ENCODE measurements at regions not wholly inside any gene's neighbourhood (a gene's known extent, or its start where the extent isn't known, plus 50 kb on each side); places are given as distances from the start of the nearest gene placed in this dataset.
"Not testable (repeated sequence)": the region's sequence is repeated elsewhere in the genome, so short reads cannot be mapped to it uniquely, and the experiment has no call there.

DNA sequence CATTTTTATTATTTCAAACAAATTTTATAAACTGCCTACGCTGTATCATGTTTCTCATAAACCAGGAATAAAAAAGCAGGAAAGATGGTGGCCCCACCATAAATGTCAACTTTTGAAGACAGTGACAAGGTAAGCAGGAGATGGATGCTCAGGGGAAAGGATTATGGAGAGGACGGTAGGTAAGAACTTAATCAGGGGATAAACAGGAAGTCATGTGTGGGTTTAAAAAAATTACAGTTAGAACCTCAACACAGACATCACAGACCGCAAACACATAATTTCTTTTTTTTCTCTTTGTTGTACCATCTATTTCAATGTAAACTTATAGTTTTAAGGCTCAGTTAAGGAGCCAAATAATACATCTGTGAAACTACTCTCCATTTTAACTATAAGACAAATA lies 575.2 kb upstream of the SLC8A1 start:
- ATAC-seq (ENCODE audit: low read depth), result no peak
- no peaks in the 10 kb centered on the region for H3K4me1 ChIP-seq (ENCODE audit: insufficient read depth, poor library complexity, severe bottlenecking)
- H3K27me3 ChIP-seq (ENCODE audit: insufficient read depth, poor library complexity, severe bottlenecking), result no peaks in the 10 kb centered on the region
- no peaks in the 10 kb centered on the region for H3K9me3 ChIP-seq (ENCODE audit: severe bottlenecking)
- no peak overlapping the region for H3K27ac ChIP-seq (ENCODE audit: poor library complexity, severe bottlenecking)
- no peak for DNase-seq (ENCODE audit: low spot score)
- no peak overlapping the region for H3K4me3 ChIP-seq (ENCODE audit: severe bottlenecking)
- TF ChIP-seq CTCF (IDR thresholded peaks at IDR 0.05; ENCODE audit: poor library complexity, severe bottlenecking), result no peak
- H3K36me3 ChIP-seq (ENCODE audit: low read depth), result no peaks in the 10 kb centered on the region

- no peak overlapping the region for H3K4me3 ChIP-seq (ENCODE audit: severe bottlenecking)
- H3K27ac ChIP-seq (ENCODE audit: poor library complexity, severe bottlenecking), result no peak overlapping the region
- no peak for ATAC-seq (ENCODE audit: low read depth)
- no peak for TF ChIP-seq CTCF (IDR thresholded peaks at IDR 0.05; ENCODE audit: poor library complexity, severe bottlenecking)
- H3K4me1 ChIP-seq (ENCODE audit: insufficient read depth, poor library complexity, severe bottlenecking), result no peaks in the 10 kb centered on the region
- no peaks in the 10 kb centered on the region for H3K36me3 ChIP-seq (ENCODE audit: low read depth)
- H3K9me3 ChIP-seq (ENCODE audit: severe bottlenecking), result no peaks in the 10 kb centered on the region
- no peak for DNase-seq (ENCODE audit: low spot score)
- no peaks in the 10 kb centered on the region for H3K27me3 ChIP-seq (ENCODE audit: insufficient read depth, poor library complexity, severe bottlenecking)
Observed at GRCh38 chr2:41031282-41031681, 579.4 kb upstream of the SLC8A1 start.

GRCh38 chr2:41032715-41033114 lies 580.8 kb upstream of the SLC8A1 start:
- H3K4me1 ChIP-seq (ENCODE audit: insufficient read depth, poor library complexity, severe bottlenecking), result no peaks in the 10 kb centered on the region
- H3K27ac ChIP-seq (ENCODE audit: poor library complexity, severe bottlenecking), result no peak overlapping the region
- DNase-seq (ENCODE audit: low spot score) (no peak), ATAC-seq (ENCODE audit: low read depth) (no peak)
- H3K27me3 ChIP-seq (ENCODE audit: insufficient read depth, poor library complexity, severe bottlenecking), result no peaks in the 10 kb centered on the region
- no peak overlapping the region for H3K4me3 ChIP-seq (ENCODE audit: severe bottlenecking)
- H3K36me3 ChIP-seq (ENCODE audit: low read depth), result no peaks in the 10 kb centered on the region
- no peaks in the 10 kb centered on the region for H3K9me3 ChIP-seq (ENCODE audit: severe bottlenecking)
- TF ChIP-seq CTCF (IDR thresholded peaks at IDR 0.05; ENCODE audit: poor library complexity, severe bottlenecking), result no peak

DNA sequence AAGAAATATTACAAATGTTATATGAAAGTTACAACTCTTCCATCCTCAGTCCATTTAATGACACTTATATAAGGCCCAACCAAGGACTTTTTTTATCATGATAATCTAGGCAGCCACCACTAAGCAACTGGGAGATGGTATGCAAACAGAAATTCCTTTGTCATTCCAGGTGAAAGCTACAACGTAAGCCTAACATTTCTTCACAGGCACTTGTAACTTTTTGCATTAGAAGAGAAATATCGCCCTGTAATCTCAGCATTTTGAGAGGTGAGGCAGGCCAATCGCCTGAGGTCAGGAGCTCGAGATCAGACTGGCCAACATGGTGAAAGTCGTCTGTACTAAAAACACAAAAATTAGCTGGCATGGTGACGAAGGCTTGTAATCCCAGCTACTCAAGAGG lies 581.2 kb upstream of the SLC8A1 start:
- no peak for TF ChIP-seq CTCF (IDR thresholded peaks at IDR 0.05; ENCODE audit: poor library complexity, severe bottlenecking)
- ATAC-seq (ENCODE audit: low read depth) (no peak), DNase-seq (ENCODE audit: low spot score) (no peak)
- H3K4me3 ChIP-seq (ENCODE audit: severe bottlenecking), result no peak overlapping the region
- H3K27me3 ChIP-seq (ENCODE audit: insufficient read depth, poor library complexity, severe bottlenecking), result no peaks in the 10 kb centered on the region
- H3K4me1 ChIP-seq (ENCODE audit: insufficient read depth, poor library complexity, severe bottlenecking), result no peaks in the 10 kb centered on the region
- no peaks in the 10 kb centered on the region for H3K36me3 ChIP-seq (ENCODE audit: low read depth)
- H3K9me3 ChIP-seq (ENCODE audit: severe bottlenecking), result no peaks in the 10 kb centered on the region
- no peak overlapping the region for H3K27ac ChIP-seq (ENCODE audit: poor library complexity, severe bottlenecking)

- Histone ChIP-seq H3K36me3 (ENCODE audit: low read depth) (no peaks in the 10 kb centered on the region), H3K27me3 (ENCODE audit: insufficient read depth, poor library complexity, severe bottlenecking) (no peaks in the 10 kb centered on the region), H3K9me3 (ENCODE audit: severe bottlenecking) (no peaks in the 10 kb centered on the region), H3K4me1 (ENCODE audit: insufficient read depth, poor library complexity, severe bottlenecking) (no peaks in the 10 kb centered on the region), H3K27ac (ENCODE audit: poor library complexity, severe bottlenecking) (no peak overlapping the region), H3K4me3 (ENCODE audit: severe bottlenecking) (no peak overlapping the region)
- TF ChIP-seq CTCF (IDR thresholded peaks at IDR 0.05; ENCODE audit: poor library complexity, severe bottlenecking), result no peak
- ATAC-seq (ENCODE audit: low read depth) (no peak), DNase-seq (ENCODE audit: low spot score) (no peak)
Observed at GRCh38 chr2:41038408-41038807, 586.5 kb upstream of the SLC8A1 start.

DNA sequence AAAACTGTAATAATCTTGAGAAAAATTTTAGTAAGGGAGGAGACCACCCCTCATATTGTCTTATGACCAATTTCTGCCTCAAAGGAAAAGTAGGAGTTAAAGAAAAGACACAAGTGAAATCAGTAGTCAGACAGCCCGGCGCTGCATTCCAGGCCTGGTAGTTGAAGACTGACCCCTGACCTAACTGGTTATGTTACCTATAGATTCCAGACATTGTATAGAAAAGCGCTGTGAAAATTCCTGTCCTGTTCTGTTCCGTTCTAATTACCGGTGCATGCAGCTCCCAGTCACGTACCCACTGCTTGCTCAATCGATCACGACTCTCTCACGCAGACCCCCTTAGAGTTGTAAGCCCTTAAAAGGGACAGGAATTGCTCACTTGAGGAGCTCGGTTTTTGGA lies 587.9 kb upstream of the SLC8A1 start:
- ATAC-seq (ENCODE audit: low read depth); H3K4me3 ChIP-seq (ENCODE audit: severe bottlenecking); H3K27ac ChIP-seq (ENCODE audit: poor library complexity, severe bottlenecking); H3K4me1 ChIP-seq (ENCODE audit: insufficient read depth, poor library complexity, severe bottlenecking); H3K27me3 ChIP-seq (ENCODE audit: insufficient read depth, poor library complexity, severe bottlenecking); H3K9me3 ChIP-seq (ENCODE audit: severe bottlenecking); DNase-seq (ENCODE audit: low spot score); H3K36me3 ChIP-seq (ENCODE audit: low read depth): not testable (repeated sequence)

All from RWPE2 (cell line).